T-helper 2 cell treated with Interferon-gamma antibody and Interleukin-4, amounts not matched to agents 100 ng/mL and 5 ng/mL, for 36 hours (primary cell): ENCODE measurements at regions not wholly inside any gene's neighbourhood (a gene's known extent, or its start where the extent isn't known, plus 50 kb on each side); places are given as distances from the start of the nearest gene placed in this dataset.
"Not testable (repeated sequence)": the region's sequence is repeated elsewhere in the genome, so short reads cannot be mapped to it uniquely, and the experiment has no call there.

Experiments
- intact Hi-C: fragments of 100-400 bp; cut with micrococcal nuclease; formaldehyde crosslinking; loops from one replicate; pipeline ENCODE4 v1.15.1; 2023

DNA sequence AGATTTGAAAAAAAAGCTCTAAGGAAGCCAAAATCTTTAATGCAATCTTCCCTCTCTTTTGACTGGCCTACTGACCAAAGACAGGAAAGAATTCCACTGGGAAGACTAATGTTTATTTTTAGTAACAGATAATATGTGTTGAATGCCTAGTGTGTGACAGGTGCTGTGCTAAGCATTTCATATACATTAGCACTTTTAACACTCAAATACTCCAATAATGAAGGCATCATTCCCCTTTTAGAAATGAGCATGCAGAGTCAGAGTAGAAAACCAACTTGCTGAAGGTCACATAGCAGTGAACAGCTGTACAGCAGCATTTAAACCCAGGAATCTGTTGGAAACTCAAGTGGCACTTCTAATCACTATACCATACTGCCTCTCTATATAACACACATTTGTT, 170.6 kb downstream of the MINAR1 start:
- intact Hi-C loops, result no loop called here

- intact Hi-C loops, result no loop called here
Measured at GRCh38 chr15:79606831-79607355, 174.8 kb downstream of the MINAR1 start.

DNA sequence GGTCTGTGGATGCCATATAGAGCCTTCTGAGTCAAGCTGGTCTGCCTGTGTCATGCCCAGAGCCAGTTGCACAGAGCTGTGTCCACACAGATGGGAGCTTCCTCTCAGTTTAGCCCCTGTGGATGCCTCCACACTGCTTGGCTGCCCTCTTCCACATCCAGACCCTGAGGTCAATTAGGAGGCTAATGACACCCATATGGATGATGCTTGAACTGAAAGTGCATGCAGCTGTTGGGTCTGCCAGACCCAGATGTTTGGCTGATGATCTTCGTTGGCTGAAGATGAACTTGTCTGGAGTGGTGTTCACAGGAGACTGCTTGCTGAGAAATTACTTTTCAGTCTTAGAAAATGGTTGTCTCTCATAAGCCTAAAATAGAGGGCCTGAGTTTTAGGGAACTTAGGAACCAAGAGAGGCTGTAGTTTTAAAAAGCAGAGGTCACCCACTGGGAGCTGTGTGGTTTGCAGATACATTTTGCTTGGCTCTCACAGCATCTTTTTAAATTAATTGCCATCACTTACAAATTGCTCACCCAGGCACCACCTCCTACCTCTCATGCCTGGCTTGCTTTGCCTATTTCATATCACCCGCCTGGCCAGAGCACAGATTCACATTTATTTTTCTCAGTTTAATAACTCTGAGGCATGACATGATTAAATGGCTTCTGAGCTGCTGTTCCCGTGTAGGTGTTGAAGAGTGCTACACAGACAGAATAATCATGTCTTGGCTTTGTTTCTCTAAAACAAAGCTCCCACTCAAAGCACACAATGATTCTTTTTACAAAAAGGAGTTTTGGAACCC, 176.1 kb downstream of the MINAR1 start:
- intact Hi-C loops, result no loop called here

DNA sequence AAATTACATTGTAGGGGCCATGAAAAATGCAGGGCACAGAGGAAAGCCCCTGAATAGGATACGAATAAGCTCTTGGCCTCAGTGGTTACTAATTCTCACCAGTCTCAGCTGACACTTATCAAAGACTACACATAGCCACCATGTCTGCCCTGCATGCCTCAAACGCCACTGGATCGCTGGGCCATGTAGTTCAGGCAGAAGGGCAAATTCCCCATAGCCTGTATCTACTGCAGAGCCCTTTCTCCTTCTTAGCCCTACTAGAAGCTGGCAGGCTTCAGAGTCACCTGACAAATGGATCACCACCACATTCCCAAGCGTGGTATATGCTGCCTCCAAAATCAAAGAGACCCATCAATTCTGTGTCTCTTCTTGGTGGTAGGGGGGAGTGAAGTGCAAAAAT, 177.4 kb downstream of the MINAR1 start:
- intact Hi-C loops, result no loop called here

DNA sequence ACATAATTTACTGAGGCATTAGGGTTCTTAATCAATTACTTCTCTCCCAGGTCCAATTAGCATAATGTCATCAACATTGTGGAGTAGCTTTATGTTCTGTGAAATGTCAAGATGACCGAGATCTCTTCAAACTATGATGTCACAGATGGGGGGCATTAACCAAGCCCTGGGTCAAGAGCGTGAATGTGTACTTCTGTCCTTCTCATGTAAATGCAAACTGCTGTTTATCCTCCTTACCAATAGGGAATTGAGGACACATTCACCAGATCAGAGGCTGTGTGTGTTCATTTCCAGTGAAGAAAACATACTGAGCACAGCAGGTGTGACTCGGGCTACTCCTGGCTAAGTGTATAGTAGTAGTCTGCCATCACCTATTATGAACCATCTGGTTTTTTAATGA, 177.9 kb downstream of the MINAR1 start:
- intact Hi-C loops, result no loop called here

DNA sequence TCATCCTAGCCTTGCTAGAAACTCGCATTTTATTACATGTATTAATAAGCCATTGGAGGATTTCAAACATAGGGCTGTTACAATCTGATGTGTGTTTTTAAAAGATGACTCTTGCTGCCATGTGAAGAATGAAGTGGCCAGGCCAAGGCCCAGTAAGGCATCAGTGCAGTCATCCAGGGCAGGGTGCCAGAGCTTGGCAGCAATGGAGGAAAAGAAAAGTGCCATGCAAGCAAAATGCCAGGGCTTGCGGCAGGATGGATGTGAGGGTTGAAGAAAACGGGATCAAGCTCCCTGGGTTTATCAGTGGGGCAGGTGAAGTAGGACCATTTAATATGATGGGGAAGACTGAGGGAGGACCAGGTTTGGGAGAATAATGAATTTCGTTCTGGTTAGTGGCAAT, 183.6 kb downstream of the MINAR1 start:
- intact Hi-C loops, result no loop called here

GRCh38 chr15:79617071-79617470, 184.9 kb downstream of the MINAR1 start:
- intact Hi-C loops, result no loop called here

DNA sequence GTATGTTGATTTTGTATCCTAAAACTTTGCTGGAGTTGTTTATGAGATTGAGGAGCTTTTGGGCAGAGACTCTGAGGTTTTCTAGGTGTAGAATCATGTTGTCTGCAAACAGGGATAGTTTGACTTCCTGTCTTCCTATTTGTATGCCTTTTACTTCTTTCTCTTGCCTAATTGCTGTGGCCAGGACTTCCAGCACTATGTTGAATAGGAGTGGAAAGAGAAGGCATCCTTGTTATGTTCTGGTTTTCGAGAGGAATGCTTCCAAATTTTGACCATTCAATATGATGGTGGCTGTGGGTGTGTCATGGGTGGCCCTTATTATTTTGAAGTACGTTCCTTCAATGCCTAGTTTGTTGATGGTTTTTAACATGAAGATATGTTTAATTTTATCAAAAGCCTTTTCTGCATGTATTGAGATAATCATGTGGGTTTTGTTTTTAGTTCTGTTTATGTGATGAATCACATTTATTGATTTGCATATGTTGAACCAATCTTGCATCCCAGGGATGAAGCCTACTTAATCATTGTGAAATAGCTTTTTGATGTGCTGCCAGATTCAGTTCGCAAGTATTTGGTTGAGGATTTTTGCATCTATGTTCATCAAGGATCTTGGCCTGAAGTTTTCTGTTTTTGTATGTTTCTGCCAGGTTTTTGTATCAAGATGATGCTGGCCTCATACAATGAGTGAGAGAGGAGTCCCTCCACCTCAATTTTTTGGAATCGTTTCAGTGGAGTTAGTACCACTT, 188.1 kb downstream of the MINAR1 start:
- intact Hi-C loops, result no loop called here

DNA sequence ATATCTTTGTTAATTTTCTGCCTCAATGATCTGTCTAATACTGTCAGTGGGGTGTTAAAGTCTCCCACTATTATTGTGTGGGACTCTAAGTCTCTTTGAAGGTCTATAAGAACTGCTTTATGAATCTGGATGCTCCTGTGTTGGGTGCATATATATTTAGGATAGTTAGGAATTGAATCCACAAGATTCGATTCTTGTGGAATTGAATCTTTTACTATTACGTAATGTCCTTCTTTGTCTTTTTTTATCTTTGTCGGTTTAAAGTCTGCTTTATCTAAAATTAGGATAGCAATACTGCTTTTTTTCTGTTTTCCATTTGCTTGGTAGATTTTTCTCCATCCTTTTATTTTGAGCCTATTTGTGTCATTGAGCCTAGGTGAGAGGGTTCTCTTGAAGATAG, 189.7 kb downstream of the MINAR1 start:
- intact Hi-C loops, result not testable (repeated sequence)

GRCh38 chr15:79623488-79623887, 191.4 kb downstream of the MINAR1 start:
- intact Hi-C loops, result no loop called here

DNA sequence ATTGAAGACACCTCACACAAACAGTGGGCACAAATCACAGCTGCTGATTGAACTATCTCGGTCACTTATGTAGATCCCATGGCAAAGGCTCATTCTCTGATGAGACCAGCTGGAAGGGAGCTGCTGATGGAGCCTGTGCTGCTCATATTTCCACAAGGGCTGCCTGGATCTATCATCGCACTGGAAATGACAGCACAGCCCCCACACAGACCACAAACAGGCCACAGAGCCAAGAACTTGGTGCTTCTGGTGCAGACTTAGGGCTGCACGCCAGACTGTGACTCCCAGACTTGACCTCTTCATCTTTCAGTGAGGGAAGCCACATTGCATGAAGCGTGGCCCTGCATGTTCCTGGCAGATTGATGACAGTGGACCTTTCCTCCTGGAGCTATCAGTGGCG, 197.6 kb downstream of the MINAR1 start:
- intact Hi-C loops, result no loop called here

DNA sequence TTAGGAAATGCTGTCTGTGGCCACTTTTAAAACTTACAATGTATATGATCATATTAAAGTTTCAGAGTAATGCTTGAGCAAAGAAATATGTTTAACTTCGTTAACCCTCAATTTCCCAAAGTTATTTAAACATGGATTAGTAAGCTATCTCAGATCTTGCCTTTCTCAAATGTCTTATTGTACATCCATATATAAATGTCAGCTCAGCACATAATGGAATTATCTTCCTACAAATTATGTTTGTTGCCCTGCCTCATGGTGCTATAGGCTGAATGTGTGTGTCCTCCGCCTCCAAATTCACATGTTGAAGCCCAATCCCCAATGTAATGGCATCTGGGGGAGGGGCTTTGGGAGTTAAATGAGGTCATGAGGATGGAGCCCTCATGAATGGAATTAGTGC, 200.3 kb downstream of the MINAR1 start:
- intact Hi-C loops, result no loop called here

DNA sequence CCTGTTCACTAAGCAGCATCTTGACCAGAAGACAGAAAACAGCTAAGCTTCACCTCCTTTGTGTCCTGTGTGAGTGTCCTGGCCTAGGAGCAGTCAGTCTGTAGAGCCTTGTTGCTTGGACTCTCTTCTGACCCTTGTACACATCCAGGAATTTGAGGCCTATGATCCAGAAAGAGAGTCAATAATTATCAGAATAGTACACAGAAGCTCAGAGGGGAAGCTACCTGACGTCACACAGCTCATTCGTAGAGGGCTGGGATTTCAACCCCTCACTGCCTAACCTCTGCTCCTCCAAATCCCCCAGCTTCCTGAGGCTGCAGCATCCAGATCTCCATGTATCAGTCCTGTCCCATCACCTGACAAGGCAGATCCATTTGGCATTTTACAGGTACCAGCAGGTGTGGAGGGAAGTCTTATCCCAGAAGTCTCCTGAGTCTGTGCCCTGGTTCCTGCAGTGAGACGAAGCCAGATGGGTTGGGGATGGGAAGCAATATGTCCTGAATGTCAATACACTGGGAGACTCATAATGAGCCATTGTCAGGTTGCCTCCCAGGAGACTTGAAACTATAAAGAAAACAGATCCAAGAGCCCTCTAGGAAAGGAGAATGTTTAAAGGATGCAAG, 203.1 kb downstream of the MINAR1 start:
- intact Hi-C loops, result no loop called here

DNA sequence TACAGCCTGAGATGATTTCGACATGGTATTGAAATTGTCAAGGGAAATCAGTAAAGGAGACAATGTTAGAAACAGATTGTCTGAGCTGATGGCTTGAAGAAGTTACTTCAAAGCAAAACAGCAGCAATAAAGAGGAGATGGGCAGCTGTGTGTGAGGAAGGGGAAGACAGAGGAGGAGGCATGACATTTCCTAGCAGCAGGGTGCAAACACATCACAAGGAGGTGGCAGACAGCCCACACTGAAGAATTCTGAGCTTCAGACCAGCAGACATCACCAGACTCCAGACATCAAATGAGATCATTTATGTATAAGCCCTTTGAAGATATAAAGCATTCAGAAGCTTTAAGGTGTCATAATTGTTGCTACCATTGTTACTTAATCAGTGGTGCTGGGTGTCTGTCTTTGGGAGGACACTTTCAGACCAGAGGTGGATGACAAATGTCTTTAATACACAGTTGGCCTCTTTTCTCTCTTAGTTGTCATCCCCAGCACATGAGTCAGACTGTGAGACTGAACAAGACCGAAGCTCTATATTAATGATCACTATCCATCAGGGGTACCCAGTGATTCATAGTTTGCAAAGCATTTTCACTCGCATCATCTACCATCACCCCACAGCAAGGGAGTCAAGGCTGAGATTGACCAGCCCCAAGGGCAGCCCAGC, 203.9 kb downstream of the MINAR1 start:
- intact Hi-C loops, result no loop called here

DNA sequence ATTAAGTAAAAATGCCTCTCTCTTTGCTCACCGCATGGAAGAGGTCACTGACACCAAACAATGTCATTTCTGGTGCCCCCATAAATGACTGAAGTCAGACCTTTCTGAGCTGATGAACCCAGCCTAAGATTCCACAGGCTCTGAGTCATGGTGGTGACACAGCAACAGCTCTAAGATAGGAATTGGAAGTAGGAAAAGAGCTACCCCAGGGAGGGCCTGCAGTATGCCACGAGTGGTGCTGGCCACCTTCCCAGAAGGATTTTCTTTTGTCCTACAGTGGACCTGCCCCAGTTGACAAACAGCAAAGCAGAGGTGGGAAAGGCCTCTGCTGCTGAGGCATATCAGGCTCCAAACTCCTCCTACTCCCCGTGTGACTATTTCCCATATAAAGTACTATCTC, 208.1 kb downstream of the MINAR1 start:
- intact Hi-C loops, result no loop called here

DNA sequence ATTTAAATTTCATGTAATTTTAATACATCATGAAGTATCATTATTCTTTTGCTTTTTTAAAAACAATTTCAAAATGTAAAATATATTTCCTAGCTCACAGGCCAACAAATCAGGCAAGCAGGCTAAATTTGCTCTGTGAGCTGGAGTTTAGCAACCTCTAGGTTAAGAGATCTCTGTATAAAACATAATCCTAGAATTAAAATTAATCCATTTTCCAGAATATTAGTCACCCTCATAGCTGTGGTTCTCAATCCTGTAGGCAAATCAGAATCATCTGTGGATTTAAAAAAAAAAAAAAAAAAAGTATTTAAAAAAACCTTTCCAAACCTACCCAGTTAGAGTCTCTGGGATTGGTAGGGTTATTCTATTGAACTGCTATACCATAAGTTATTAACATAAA, 209.7 kb downstream of the MINAR1 start:
- intact Hi-C loops, result no loop called here

GRCh38 chr15:79643393-79643792, 211.3 kb downstream of the MINAR1 start:
- intact Hi-C loops, result no loop called here

DNA sequence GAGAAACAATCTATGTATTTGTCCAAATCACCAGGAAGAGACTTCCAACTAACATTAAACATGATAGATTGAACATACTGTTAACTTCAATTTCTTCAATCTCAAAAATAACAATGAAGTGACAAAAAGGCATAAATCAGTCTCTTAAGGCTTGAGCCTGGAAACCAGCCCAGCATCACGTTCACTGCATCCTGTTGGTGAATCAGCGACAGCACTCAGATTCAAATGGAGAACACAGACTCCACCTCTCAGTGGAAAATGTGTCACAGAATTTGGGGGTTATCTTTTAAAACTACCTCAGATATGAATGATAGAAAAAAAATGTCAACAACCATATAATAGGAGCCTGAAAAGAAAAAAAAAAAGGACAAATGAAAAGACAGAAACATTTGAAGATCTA, 212.0 kb downstream of the MINAR1 start:
- intact Hi-C loops, result no loop called here

- intact Hi-C loops, result not testable (repeated sequence)
Measured at GRCh38 chr15:79652972-79653371, 220.8 kb downstream of the MINAR1 start.

- intact Hi-C loops, result no loop called here
Measured at GRCh38 chr15:79653533-79653932, 221.4 kb downstream of the MINAR1 start.

- intact Hi-C loops, result no loop called here
Measured at GRCh38 chr15:79656151-79657000, 224.2 kb downstream of the MINAR1 start.
